Stimulated activated CD4-positive, alpha-beta T cell treated with anti-CD3 and anti-CD28 coated beads, Interleukin-4, amount 100 ng/mL, for 1 hour (primary cell): ENCODE measurements at regions not wholly inside any gene's neighbourhood (a gene's known extent, or its start where the extent isn't known, plus 50 kb on each side); places are given as distances from the start of the nearest gene placed in this dataset.

Experiments used
- DNase-seq: peaks from one replicate; pipeline ENCODE4 v3.0.0-alpha.2; 2020

- no peak for DNase-seq
These were observed 222.2 kb downstream of the GLI2 start for GRCh38 chr2:120957905-120958304.

- no peak for DNase-seq
These were observed 223.1 kb downstream of the GLI2 start for GRCh38 chr2:120958623-120959366.

- DNase-seq: no peak
These were observed 223.8 kb downstream of the GLI2 start for GRCh38 chr2:120959426-120959825.

GRCh38 chr2:120960770-120961366 is 225.2 kb downstream of the GLI2 start:
- no peak for DNase-seq

- no peak for DNase-seq
These were observed 225.7 kb downstream of the GLI2 start for GRCh38 chr2:120961396-120961795.

- DNase-seq: no peak
These were observed 228.5 kb downstream of the GLI2 start for GRCh38 chr2:120963997-120964705.

GRCh38 chr2:120964819-120965218 is 229.2 kb downstream of the GLI2 start:
- DNase-seq: no peak

GRCh38 chr2:120966510-120967254 is 231.0 kb downstream of the GLI2 start:
- no peak for DNase-seq

GRCh38 chr2:120968307-120969015 is 232.8 kb downstream of the GLI2 start:
- DNase-seq: no peak

GRCh38 chr2:120969613-120970355 is 234.1 kb downstream of the GLI2 start:
- DNase-seq: no peak

- DNase-seq: no peak
These were observed 236.2 kb downstream of the GLI2 start for GRCh38 chr2:120971866-120972265.

GRCh38 chr2:120972286-120972685 is 236.6 kb downstream of the GLI2 start:
- no peak for DNase-seq

GRCh38 chr2:120973196-120973595 is 237.5 kb downstream of the GLI2 start:
- DNase-seq: no peak

- DNase-seq: no peak
These were observed 239.3 kb downstream of the GLI2 start for GRCh38 chr2:120974950-120975349.

- DNase-seq: no peak
These were observed 241.0 kb downstream of the GLI2 start for GRCh38 chr2:120976501-120977307.

GRCh38 chr2:120977582-120978358 is 242.1 kb downstream of the GLI2 start:
- DNase-seq: no peak

GRCh38 chr2:120978359-120979050 is 242.8 kb downstream of the GLI2 start:
- DNase-seq: no peak

- no peak for DNase-seq
These were observed 243.7 kb downstream of the GLI2 start for GRCh38 chr2:120979398-120979797.

- no peak for DNase-seq
These were observed 244.3 kb downstream of the GLI2 start for GRCh38 chr2:120979921-120980320.

- DNase-seq: no peak
These were observed 245.8 kb downstream of the GLI2 start for GRCh38 chr2:120981443-120981842.
